ENCODE measurements at regions not wholly inside any gene's neighbourhood (a gene's known extent, or its start where the extent isn't known, plus 50 kb on each side); places are given as distances from the start of the nearest gene placed in this dataset.

- TF ChIP-seq POLR2AphosphoS5 (IDR thresholded peaks at IDR 0.05) (no peak), CTCF (IDR thresholded peaks at IDR 0.05) (no peak), POLR2A (IDR thresholded peaks at IDR 0.05) (no peak)
Measured at GRCh38 chr3:43861635-43862034, 170.9 kb downstream of the ABHD5 start.

All from gastroesophageal sphincter (tissue), 3 donors.